ENCODE measurements at regions not wholly inside any gene's neighbourhood (a gene's known extent, or its start where the extent isn't known, plus 50 kb on each side); places are given as distances from the start of the nearest gene placed in this dataset.

DNA sequence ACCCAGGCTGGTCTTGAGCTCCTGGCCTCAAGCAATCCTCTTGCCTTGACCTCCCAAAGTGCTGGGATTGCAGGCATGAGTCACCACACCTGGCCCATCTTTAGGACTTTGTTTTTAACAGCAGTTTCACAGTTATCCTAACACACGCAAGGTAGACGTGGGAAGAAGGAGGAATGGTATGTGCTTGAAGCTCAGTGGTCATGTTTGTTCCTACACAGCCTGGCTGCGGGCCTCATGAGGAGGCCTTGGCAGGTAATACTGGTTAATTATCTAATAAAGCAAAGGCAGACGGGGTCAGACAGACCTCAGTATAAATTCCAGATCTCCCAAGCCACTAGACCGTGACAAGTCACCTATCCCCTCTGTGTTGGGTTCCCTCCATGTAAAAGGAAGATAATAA is 271.8 kb downstream of the PCNX1 start:
- POLR2A ChIA-PET, result no interaction called here
- ATAC-seq, result no peak
- TF ChIP-seq, protein P1, sequence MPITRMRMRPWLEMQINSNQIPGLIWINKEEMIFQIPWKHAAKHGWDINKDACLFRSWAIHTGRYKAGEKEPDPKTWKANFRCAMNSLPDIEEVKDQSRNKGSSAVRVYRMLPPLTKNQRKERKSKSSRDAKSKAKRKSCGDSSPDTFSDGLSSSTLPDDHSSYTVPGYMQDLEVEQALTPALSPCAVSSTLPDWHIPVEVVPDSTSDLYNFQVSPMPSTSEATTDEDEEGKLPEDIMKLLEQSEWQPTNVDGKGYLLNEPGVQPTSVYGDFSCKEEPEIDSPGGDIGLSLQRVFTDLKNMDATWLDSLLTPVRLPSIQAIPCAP (CRISPR knock-in tag; IDR thresholded peaks at IDR 0.05), result no peak
- TF ChIP-seq TEAD1 (CRISPR knock-in tag; IDR thresholded peaks at IDR 0.05) (no peak), NR3C1 (CRISPR knock-in tag; conservative IDR thresholded peaks at IDR 0.05; ENCODE audit: low read depth) (no peak), ZBTB21 (CRISPR knock-in tag; IDR thresholded peaks at IDR 0.05; ENCODE audit: borderline replicate concordance) (no peak), MYBL2 (CRISPR knock-in tag; IDR thresholded peaks at IDR 0.05) (no peak), SOX15 (CRISPR knock-in tag; IDR thresholded peaks at IDR 0.05) (no peak), NR1H2 (CRISPR knock-in tag; IDR thresholded peaks at IDR 0.05) (no peak), NFYB (CRISPR knock-in tag; conservative IDR thresholded peaks at IDR 0.05; ENCODE audit: low read depth) (no peak), JAZF1 (CRISPR knock-in tag; IDR thresholded peaks at IDR 0.05) (no peak)
- TF ChIP-seq, protein P2, sequence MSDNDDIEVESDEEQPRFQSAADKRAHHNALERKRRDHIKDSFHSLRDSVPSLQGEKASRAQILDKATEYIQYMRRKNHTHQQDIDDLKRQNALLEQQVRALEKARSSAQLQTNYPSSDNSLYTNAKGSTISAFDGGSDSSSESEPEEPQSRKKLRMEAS (CRISPR knock-in tag; IDR thresholded peaks at IDR 0.05), result no peak
- TF ChIP-seq, protein P3, sequence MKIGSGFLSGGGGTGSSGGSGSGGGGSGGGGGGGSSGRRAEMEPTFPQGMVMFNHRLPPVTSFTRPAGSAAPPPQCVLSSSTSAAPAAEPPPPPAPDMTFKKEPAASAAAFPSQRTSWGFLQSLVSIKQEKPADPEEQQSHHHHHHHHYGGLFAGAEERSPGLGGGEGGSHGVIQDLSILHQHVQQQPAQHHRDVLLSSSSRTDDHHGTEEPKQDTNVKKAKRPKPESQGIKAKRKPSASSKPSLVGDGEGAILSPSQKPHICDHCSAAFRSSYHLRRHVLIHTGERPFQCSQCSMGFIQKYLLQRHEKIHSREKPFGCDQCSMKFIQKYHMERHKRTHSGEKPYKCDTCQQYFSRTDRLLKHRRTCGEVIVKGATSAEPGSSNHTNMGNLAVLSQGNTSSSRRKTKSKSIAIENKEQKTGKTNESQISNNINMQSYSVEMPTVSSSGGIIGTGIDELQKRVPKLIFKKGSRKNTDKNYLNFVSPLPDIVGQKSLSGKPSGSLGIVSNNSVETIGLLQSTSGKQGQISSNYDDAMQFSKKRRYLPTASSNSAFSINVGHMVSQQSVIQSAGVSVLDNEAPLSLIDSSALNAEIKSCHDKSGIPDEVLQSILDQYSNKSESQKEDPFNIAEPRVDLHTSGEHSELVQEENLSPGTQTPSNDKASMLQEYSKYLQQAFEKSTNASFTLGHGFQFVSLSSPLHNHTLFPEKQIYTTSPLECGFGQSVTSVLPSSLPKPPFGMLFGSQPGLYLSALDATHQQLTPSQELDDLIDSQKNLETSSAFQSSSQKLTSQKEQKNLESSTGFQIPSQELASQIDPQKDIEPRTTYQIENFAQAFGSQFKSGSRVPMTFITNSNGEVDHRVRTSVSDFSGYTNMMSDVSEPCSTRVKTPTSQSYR (CRISPR knock-in tag; IDR thresholded peaks at IDR 0.05), result no peak
- TF ChIP-seq, protein P4, sequence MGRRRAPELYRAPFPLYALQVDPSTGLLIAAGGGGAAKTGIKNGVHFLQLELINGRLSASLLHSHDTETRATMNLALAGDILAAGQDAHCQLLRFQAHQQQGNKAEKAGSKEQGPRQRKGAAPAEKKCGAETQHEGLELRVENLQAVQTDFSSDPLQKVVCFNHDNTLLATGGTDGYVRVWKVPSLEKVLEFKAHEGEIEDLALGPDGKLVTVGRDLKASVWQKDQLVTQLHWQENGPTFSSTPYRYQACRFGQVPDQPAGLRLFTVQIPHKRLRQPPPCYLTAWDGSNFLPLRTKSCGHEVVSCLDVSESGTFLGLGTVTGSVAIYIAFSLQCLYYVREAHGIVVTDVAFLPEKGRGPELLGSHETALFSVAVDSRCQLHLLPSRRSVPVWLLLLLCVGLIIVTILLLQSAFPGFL (CRISPR knock-in tag; IDR thresholded peaks at IDR 0.05; ENCODE audit: borderline replicate concordance), result no peak
- Mint-ChIP-seq H3K27ac (no peak overlapping the region), H3K4me3 (no peak overlapping the region), H3K36me3 (no peaks in the 10 kb centered on the region), H3K9me3 (no peaks in the 10 kb centered on the region), H3K4me1 (peaks cover 11% of the 10 kb centered on the region), H3K27me3 (ENCODE audit: low read depth) (no peaks in the 10 kb centered on the region)
- CTCF ChIA-PET, result interaction anchor here (0.6 kb wide), 1 partner anchor 293 kb away, joined by 3 read pairs; no protein-coding TSS in a partner anchor
- no peak for DNase-seq (ENCODE audit: low spot score)

DNA sequence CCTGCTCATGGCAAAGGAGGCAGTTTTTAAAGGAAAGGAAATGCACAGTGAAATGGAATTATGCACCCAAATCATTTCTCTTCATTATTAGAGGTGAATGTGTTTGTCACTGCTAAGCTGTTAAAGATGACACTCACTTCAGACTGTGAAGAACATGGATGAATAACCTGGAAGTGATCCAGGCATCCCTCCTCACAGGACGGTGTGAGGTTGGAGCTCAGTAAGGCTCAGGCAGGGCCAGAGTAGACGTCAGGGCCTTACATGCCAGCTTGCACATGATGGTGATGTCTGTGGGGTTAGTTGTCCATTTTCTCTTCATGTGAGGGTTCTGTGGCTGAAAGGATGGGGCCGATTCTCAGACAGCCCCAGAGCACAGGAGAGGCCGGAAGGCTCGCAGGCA is 273.1 kb downstream of the PCNX1 start:
- H3K36me3 Mint-ChIP-seq, result no peaks in the 10 kb centered on the region
- CTCF ChIA-PET, result interaction anchor here (0.9 kb wide), 1 partner anchor 51 kb away, joined by 4 read pairs; no protein-coding TSS in a partner anchor
- no peak for TF ChIP-seq JAZF1 (CRISPR knock-in tag; IDR thresholded peaks at IDR 0.05)
- TF ChIP-seq, protein P5, sequence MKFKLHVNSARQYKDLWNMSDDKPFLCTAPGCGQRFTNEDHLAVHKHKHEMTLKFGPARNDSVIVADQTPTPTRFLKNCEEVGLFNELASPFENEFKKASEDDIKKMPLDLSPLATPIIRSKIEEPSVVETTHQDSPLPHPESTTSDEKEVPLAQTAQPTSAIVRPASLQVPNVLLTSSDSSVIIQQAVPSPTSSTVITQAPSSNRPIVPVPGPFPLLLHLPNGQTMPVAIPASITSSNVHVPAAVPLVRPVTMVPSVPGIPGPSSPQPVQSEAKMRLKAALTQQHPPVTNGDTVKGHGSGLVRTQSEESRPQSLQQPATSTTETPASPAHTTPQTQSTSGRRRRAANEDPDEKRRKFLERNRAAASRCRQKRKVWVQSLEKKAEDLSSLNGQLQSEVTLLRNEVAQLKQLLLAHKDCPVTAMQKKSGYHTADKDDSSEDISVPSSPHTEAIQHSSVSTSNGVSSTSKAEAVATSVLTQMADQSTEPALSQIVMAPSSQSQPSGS (CRISPR knock-in tag; IDR thresholded peaks at IDR 0.05; ENCODE audit: borderline replicate concordance, low read depth), result no peak
- TF ChIP-seq, protein P6, sequence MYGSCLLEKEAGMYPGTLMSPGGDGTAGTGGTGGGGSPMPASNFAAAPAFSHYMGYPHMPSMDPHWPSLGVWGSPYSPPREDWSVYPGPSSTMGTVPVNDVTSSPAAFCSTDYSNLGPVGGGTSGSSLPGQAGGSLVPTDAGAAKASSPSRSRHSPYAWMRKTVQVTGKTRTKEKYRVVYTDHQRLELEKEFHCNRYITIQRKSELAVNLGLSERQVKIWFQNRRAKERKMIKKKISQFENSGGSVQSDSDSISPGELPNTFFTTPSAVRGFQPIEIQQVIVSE (CRISPR knock-in tag; IDR thresholded peaks at IDR 0.05; ENCODE audit: borderline replicate concordance), result no peak
- TF ChIP-seq RELA (CRISPR knock-in tag; IDR thresholded peaks at IDR 0.05; ENCODE audit: borderline replicate concordance), result no peak
- no peak for TF ChIP-seq ZNF232 (CRISPR knock-in tag; IDR thresholded peaks at IDR 0.05)
- TF ChIP-seq EMX1 (CRISPR knock-in tag; IDR thresholded peaks at IDR 0.05), result no peak
- TF ChIP-seq, protein P7, sequence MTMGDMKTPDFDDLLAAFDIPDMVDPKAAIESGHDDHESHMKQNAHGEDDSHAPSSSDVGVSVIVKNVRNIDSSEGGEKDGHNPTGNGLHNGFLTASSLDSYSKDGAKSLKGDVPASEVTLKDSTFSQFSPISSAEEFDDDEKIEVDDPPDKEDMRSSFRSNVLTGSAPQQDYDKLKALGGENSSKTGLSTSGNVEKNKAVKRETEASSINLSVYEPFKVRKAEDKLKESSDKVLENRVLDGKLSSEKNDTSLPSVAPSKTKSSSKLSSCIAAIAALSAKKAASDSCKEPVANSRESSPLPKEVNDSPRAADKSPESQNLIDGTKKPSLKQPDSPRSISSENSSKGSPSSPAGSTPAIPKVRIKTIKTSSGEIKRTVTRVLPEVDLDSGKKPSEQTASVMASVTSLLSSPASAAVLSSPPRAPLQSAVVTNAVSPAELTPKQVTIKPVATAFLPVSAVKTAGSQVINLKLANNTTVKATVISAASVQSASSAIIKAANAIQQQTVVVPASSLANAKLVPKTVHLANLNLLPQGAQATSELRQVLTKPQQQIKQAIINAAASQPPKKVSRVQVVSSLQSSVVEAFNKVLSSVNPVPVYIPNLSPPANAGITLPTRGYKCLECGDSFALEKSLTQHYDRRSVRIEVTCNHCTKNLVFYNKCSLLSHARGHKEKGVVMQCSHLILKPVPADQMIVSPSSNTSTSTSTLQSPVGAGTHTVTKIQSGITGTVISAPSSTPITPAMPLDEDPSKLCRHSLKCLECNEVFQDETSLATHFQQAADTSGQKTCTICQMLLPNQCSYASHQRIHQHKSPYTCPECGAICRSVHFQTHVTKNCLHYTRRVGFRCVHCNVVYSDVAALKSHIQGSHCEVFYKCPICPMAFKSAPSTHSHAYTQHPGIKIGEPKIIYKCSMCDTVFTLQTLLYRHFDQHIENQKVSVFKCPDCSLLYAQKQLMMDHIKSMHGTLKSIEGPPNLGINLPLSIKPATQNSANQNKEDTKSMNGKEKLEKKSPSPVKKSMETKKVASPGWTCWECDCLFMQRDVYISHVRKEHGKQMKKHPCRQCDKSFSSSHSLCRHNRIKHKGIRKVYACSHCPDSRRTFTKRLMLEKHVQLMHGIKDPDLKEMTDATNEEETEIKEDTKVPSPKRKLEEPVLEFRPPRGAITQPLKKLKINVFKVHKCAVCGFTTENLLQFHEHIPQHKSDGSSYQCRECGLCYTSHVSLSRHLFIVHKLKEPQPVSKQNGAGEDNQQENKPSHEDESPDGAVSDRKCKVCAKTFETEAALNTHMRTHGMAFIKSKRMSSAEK (CRISPR knock-in tag; IDR thresholded peaks at IDR 0.05; ENCODE audit: borderline replicate concordance), result no peak
- TF ChIP-seq GRHL2 (CRISPR knock-in tag; IDR thresholded peaks at IDR 0.05; ENCODE audit: insufficient replicate concordance, severe bottlenecking), result no peak
- TF ChIP-seq ZNF263 (CRISPR knock-in tag; IDR thresholded peaks at IDR 0.05; ENCODE audit: low read depth), result no peak
- no peak for TF ChIP-seq ELF4 (CRISPR knock-in tag; IDR thresholded peaks at IDR 0.05; ENCODE audit: low read depth)
- TF ChIP-seq, protein P8, sequence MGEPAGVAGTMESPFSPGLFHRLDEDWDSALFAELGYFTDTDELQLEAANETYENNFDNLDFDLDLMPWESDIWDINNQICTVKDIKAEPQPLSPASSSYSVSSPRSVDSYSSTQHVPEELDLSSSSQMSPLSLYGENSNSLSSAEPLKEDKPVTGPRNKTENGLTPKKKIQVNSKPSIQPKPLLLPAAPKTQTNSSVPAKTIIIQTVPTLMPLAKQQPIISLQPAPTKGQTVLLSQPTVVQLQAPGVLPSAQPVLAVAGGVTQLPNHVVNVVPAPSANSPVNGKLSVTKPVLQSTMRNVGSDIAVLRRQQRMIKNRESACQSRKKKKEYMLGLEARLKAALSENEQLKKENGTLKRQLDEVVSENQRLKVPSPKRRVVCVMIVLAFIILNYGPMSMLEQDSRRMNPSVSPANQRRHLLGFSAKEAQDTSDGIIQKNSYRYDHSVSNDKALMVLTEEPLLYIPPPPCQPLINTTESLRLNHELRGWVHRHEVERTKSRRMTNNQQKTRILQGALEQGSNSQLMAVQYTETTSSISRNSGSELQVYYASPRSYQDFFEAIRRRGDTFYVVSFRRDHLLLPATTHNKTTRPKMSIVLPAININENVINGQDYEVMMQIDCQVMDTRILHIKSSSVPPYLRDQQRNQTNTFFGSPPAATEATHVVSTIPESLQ (CRISPR knock-in tag; IDR thresholded peaks at IDR 0.05), result no peak

More for the DNA sequence above, 273.1 kb downstream of the PCNX1 start:
- DNase-seq (ENCODE audit: low spot score), result no peak
- ATAC-seq, result no peak
- no peaks in the 10 kb centered on the region for H3K27me3 Mint-ChIP-seq (ENCODE audit: low read depth)
- H3K27ac Mint-ChIP-seq, result no peak overlapping the region
- POLR2A ChIA-PET, result no interaction called here
- H3K9me3 Mint-ChIP-seq, result no peaks in the 10 kb centered on the region
- peaks cover 11% of the 10 kb centered on the region for H3K4me1 Mint-ChIP-seq
- no peak overlapping the region for H3K4me3 Mint-ChIP-seq

Data from WTC11 (cell line).